Activated T-cell treated with anti-CD3 and anti-CD28 coated beads for 1 hour (primary cell): ENCODE measurements at regions not wholly inside any gene's neighbourhood (a gene's known extent, or its start where the extent isn't known, plus 50 kb on each side); places are given as distances from the start of the nearest gene placed in this dataset.

Experiments used
- DNase-seq: peaks from one replicate; pipeline ENCODE4 v3.0.0-alpha.2; 2020; ENCODE audit warnings: low read depth

DNA sequence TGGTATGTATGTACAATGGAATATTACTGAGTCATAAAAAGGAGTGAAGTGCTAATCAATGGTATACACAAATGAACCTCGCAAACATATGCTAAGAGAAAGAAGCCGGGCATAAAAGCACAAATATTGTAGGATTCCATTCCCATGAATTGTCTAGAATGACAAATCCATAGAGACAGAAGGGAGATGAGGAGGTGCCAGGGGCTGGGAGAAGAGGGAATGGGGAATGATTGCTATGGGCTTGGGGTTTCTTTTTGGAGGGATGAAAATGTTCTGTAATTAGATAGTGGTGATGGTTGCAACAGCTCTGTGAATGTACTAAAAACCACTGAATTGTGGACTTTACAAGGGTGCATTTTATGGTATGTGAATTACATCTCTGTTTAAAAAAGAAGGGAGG is 73.5 kb downstream of the GLI2 start:
- DNase-seq, result no peak

DNA sequence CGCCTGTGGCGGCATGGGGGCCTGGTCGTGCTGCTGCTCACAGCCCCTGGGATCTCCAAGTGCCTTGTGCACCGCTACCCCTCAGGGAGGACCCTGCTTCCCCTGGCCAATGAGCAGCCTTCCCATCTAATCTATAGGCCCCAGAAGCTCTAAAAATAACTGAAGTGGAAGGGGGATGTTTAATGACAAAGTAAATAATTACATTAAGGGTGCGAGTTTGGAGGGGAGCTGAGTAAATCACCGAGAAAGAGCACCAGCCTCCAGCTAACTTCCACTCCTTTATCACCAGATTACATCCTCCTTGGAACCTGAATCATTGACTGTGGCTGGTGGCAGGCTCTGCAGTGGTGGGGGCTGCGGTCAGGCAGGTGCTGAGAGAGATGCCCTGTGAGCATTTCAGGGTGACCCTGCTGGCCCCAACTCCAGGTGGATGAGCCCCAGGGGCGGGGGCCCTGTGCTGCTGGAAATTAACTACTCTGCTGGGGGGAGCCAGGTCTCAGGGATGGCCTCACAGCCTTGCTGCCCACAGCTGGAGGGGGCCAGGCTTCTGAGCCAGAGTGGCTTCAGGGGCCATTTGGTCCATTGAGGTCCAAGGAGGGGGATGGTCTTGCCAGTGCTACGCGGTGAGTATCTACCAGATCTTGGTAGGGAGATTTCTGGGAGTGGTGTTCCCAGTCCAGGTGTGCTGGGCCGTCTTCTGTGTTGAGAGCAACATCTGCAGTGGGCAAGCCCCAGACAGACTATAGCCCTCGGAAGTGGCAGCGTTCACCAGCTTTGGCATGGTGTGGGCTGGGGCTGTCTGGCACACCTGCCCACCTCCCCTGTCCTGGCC is 74.2 kb downstream of the GLI2 start:
- no peak for DNase-seq

DNA sequence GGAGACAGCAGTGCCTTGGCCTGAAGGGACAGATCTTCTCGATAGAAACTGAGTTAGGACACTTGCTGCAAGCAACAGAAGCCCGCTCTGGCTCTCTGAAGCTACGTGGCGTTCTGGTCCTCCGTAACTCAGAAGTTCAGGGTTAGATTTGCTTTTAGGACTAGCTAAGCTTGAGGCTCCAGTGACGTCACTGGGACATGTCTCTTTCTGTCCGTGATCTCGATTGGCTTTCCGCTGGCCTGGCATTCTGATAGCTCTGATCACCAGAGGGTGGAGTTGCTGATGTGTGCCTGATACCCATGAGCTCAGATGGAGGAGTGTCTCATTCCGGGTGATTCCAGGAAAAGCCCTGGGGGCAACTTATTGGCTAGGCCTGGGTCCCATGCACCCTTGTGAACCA is 75.0 kb downstream of the GLI2 start:
- DNase-seq, result no peak

DNA sequence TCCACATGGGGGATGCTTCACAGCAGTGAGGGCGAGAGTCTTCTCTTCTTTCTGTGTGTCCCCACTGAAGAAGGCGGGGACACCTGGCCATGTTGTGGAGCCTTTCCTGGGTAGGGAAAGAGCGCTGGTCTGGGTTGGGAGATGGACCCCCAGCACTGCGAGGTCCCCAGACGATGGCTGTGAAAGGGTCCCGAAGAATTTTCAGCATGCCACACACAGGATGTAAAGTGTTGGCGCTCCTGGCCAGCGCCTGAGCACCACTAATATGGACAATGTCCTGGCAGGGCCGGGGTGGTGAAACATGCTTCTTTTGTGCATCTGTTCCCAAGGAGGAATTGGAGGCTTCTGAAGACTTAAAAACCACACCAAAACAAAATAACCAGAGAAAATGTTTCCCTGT is 77.2 kb downstream of the GLI2 start:
- no peak for DNase-seq

DNA sequence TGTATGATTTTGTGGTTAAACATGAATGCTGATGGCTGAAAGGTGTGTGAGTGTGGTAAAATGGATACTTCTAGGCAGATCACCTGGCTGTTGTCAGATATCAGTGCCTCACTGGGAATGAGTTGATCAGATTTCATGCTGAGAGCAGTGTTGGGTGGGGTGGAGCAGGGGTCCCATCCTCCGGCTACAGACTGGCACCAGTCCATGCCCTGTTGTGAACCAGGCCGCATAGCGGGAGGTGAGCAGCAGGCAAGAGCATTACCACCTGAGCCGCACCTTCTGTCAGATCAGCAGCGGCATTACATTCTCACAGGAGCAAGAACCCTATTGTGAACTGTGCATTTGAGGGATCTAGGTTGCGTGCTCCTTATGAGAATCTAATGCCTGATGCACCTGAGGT is 78.7 kb downstream of the GLI2 start:
- DNase-seq, result no peak

DNA sequence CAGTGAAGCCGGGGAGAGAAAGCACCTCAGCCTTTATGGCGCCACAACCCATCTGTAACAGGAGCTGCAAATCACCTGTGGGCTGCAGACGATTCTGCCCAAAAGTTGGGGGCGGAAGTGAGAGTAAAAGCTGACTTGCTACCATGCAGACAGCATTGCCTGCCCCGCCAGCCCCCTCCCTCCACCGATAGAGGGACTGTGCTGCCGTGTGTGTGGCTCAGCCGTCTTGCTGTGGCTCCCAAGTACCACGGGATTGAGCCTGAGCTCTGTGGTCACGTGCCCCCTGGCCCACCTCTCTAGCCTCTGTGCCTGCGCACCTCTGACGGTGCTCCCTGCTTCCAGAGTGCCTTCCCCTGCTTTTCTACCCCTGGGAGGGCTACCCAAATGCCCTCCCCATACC is 79.6 kb downstream of the GLI2 start:
- DNase-seq, result no peak

DNA sequence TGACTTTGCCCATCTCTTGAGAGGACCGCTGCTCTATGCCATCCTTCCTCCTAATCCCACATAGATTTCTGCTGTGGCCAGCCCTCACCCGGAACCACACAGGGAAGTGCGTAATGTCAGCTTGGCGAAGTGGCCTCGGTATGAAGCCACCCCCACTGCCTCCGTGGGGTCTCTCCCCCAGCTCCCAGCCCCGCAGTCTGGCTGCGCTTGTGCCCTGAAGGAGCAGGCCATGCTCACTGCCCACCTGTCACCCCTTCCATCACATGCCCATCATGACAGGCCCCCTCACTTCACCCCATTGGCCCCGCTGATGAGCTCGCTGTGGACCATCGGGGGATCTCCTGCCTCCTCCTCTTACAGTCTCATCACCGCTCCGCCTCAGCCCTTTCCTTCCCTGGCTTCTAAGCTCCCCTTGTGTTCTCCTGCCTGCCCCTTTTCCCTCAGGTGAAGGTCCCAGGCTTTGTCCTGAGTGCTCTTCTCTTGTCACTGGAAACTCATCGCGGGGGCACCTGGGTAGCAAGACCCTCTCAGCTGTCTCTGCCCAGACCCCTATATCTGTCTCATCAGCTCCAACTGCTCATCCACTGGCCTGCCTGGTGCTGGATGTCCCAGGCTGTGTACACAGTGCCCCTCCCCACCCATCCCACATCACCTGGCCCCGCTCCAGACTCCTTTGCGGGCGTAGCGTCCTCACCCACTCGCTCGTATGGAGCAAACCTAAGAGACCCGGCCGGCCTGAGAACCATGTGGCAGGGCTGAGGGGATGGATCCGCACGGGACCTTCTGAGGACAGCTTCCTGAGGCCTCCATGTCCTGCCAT is 81.7 kb downstream of the GLI2 start:
- DNase-seq, result no peak

DNA sequence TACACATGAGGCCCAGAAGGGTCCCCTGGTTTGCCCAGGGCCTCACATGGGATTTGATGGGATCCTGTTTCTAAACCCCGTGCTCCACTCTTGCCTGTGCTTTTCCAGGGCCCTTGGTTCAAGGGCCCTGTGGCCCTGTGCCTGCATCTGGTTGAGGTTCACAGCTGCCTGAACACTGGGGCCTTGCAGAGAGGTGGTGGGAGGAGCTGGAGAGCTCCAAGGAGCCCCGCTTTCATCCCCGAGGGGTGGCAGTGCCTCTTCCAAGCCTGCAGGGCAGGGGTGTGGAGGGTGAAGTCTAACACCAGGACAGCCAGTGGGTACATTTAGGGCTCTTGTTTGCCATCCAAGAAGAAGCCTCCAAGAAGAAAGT is 82.3 kb downstream of the GLI2 start:
- no peak for DNase-seq

DNA sequence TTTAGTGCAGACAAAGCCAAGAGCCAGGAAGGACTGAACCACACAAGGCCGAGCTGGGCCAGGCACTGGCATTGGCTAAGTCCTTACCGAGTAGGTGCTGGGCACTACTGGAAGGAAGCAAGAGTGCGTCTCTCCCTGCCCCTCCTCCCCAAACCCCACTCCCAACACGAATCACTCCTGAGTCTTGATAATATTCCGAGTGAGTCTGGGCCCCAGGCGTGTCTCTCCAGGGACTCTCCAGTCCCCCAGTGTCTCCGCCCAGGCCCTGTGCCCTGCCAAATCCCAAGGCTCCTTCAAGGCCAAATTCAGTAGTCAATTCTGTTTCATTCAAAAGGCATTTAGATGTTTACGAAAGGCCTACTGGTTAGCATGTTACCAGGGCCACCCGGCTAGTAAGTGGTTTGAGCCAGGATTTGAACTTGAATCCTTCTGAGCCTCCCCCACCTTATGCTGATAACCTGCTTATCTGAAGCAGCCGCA is 82.8 kb downstream of the GLI2 start:
- no peak for DNase-seq

DNA sequence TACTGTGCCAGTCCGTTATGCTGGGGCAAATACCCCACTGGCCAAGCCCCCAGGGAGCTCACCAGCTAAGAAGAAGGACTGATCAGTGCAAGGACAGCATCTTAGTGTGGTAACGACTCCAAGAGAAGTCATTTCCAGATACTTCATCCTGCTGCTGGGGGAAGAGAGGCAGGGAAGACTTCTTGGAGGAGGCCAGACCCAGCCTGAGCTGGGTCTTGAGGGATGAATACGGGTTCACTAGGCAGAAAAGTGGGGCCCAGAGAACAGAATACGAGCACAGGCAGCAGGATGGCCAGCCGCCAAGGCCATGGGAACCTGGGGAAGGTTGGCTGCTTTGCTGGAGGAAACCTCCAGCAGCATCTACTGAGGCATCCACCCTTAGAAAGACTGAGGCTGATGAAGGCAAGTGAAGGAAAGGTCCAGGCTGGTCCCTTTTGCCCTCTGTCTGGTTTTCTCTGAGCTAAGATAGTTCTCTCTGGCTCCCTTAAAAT is 84.1 kb downstream of the GLI2 start:
- DNase-seq, result no peak

DNA sequence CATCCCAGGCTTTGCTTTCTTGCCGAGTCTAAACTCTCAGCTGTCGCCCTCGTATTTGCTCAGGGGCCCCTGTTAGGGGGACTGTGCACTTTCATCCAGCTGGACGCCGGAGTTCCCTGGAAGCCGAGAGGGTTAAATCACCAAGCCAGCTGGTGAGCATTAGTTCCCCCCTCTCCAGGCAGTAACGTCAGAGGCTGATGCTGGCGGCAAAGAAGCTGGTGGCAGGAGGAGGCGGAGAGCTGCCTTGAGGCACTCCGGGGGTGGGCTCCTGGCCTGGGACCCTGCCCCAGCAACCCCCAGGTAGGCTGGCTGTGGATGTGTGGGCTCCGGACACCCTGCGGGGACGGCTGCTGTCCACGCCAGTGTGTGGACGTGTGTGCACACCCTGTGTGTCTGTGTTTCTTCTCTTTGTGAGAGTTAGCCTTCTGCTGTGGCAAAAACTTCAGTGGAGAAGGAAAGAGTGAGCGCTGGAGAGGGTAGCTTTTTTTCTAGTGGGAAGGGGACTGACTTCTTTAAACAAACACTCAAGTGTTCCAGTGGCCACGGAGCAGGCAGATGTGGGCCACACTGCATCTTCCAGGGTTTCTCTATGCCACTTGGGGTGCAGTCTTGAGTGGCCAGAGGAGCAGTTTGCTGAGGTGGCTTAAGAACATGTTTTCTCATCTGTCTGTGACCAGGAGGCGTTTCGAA is 84.7 kb downstream of the GLI2 start:
- DNase-seq, result no peak

DNA sequence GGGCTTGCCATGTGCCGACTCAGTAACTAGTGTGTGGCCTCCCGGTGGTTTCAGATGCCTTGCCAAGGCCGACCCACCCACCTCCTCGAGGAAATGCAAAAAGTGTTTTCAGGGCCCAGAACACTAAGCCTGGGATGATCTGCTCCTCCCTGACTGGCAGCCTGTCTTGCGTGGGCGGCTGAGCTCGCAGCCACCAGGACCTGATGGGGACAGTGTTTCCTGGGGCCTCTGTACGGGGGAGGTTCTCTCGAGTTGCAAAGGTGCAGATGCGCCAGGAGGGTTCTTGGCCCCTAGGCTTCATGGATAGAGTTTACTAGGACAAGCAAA is 85.2 kb downstream of the GLI2 start:
- no peak for DNase-seq

DNA sequence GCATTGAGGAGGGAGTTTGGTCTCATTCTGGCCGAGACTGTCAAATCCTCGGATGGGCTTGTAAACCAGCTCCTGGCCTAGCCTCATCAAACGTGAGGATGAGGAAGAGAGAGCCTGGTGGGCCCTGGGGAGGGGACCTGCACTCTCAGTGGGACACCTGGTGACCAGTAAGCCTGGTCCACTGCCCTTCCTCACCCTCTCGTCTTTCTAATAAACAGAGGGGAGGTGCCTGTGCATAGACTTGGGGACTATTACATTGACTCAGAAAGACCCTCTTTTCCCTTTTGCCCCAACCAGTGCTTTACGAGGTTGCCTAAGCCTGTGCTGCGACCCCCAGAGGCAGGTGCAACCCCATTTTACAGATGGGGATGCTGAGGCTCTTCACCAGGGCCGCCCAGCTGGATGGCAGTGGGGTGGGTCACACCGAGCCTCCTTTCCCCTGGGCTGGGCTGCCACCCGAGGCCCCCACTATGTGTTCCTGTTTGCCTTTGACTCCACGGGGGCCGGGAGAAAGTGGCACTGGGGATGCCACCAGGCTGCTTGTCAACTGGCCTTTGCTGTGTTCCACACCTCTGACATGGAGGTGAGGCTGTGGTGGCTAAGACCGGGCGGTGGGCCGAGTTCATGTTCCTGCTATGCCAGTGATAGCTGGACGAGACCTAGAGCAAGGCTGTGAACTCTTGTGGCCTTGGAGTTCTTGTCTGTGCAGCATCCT is 85.9 kb downstream of the GLI2 start:
- no peak for DNase-seq

DNA sequence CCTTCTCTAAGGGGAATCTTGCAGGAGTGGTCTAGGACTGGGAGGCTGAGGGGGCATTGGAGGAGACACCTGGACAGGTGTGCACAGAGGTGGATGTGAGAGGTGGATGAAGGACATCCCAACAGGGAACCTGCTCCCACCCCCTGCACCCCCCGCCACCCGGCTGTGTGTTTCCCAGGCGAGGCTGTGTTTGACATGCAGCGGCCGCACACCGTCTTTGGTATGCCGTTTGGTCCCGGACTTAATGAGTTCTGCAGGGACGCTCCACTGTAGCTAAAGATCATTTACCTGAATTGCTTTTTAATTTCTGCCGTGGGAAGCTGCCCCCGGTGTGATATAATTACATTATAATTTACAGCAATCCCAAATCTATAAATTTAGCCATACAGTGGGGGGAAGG is 87.3 kb downstream of the GLI2 start:
- no peak for DNase-seq

DNA sequence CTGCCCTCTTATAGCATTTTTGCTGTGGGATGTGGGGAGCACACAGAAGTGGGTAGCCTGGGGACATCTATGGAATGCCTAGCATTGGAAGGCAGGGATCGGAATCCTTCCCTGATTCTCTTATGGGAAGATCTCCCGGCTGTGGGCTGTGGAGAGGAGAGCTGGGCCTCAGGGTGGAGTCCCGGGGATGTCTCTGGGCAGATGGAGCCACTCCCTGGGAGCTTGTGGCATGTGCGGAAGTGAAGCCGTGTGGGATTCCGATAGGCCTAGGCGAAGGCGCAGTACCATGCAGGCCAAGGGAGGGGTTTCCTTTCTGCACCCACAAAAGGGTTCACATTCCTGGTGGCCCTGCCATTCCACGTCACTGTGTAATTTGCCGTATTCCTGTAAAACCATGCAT is 87.9 kb downstream of the GLI2 start:
- DNase-seq, result no peak

DNA sequence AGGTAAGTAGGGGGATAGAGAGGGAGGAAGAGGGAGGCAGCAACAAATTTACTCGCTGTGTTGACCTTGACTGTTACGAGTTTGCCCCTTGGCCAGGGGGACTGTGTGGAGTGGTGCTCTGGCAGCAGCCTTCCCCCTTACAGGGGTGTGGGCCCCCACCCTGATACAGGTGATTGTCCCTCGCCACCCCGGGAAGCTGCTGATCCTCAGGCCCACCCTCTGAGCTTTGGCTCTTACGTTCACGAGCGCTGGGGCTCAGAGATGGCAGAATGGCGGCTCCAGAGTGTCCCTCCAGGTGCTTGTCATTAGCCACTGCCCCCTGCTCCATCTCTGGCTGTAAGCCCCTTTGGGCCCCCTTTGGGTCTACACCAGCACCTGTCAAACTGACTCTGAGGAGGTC is 88.6 kb downstream of the GLI2 start:
- DNase-seq, result no peak

DNA sequence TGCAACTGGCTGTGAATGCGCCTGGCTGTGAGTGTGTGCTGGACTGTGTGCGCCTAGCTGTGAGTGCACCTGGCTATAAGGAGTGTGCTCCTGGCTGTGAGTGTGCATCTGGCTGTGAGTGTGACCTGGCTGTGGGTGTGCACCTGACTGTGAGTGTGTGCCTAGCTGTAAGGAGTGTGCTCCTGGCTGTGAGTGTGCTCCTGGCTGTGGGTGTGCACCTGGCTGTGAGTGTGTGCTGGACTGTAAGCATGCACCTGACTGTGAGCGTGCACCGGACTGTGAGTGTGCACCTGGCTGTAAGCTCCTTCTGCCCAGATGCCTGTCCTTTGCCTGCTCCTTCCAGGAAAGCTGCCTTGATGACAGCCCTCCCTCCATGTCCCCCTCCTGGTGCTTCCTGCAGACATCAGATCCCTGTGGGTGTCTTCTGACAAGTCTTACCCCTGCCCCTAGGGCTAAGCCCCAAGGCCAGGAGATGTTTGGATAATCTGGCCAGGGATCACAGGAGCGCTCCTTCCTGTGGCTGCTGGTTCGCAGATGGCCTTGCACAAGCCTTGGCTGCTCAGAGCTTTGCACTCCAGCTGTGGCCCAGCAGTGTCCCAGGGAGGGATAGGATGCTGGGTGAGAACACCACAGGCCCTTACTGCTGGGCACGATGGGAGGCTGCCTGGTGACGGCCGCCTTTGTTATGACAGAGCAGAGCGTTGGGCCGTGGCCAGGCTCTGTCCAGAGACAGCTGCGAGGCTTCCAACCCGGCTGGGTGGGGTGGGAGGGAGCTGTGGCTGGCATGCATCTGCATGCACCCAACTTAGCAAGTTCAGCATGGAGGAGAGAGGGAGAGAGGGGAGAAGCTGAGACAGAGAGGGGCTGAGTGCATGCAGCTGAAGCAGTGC is 89.9 kb downstream of the GLI2 start:
- DNase-seq, result no peak

DNA sequence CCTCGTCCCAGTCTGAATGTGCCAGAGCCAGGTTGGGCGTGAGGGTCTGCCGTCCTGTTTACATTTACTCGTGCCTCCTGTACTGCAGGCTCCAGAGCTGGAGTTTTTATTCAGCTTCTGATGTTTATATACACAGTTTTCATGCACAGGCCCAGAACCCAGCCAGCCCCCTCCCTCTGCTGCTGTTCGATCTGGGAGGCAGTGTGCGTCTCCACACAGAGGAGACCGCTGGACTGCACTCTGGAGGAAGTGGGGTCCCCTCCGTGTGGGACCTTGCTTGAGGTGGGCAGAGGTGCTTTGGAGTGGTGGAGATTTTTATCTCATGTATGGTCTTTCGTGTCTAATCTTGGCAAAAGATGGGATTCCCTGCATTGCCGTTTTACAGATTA is 90.6 kb downstream of the GLI2 start:
- DNase-seq, result no peak

DNA sequence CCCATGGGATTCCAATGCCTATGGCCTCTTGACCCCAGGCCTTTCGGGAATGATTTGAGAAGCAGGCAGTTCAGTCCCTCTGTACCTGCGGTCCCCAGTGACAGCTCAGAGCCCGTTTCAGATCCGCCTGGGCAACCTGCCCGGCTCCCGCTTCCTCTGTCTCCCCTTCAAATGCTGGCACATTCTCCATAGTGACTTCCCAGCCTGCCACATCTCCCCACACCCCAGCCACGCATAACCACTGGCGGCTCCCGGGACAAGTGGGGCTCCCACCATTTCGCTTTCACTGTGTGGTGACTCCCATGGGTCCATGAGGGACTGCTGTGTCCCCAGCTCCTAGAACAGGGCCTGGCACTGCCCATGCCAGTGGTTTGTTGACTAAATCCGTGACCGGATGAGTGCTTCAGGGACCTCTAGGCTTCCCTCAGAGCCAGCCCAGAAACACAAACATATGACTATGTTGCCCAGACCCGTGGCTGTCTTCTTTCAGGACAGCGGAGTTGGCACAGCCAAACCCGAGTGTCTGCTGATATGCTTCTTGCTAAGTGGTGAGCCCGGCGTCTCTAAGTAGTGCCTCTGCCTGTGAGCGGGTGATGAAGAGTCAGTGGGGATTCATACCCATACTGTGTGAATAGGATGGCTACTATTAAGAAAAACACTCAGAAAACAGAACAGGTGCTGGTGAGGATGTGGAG is 91.2 kb downstream of the GLI2 start:
- no peak for DNase-seq

DNA sequence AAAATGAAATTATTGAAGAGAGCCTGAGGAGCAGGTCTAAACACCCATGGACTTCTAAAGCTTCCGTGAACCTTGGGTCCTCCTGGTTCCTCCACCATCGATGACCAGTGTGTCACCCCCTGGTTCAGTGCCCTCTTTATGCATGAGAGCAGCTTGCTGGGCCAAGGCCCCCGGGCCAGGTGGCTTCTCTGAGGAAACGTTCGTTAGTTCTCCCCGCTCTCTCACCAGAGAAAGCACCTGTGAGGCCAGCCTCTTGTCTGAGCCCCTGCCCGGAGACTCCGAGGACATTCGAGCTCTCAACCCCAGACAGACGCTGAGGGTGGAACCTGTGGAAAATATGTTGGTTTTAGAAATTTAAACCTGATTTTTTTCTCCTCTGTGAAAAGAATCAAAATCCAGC is 92.4 kb downstream of the GLI2 start:
- no peak for DNase-seq
